GM12878 (cell line): ENCODE measurements at regions not wholly inside any gene's neighbourhood (a gene's known extent, or its start where the extent isn't known, plus 50 kb on each side); places are given as distances from the start of the nearest gene placed in this dataset.

Experiments
- ATAC-seq: fragments of 200-7000 bp; cut with Tn5 transposase; 3 replicates; pipeline ENCODE4 v1.9.1; 2020; ENCODE audit warnings: mild to moderate bottlenecking, moderate library complexity
- BruUV-seq: library from RNA; stranded (reverse); fragments of 400-500 nt; replicated peaks from 2 replicates; lab custom pipeline; 2021; lab: Mats Ljungman, UMichigan
- CTCF ChIA-PET: fragments of 300-600 bp; sonication (Branson Sonifier 250); formaldehyde crosslinking; extraction: SDS; loops from one replicate; lab custom pipeline; 2021; ENCODE audit warnings: inconsistent platforms; lab: Yijun Ruan, JAX
- POLR2A ChIA-PET: fragments of 350-600 bp; formaldehyde crosslinking; extraction: SDS; loops from one replicate; lab custom pipeline; 2021; ENCODE audit warnings: inconsistent platforms; lab: Charles Lee
- RAD21 ChIA-PET: fragments of 300-600 bp; sonication (Branson Sonifier 250); formaldehyde crosslinking; loops from one replicate; lab custom pipeline; 2023; ENCODE audit warnings: antibody characterized with exemption; ENCODE audit not compliant: unreplicated experiment; lab: Charles Lee
- SMC1A ChIA-PET: fragments of 300-600 bp; sonication (Branson Sonifier 250); formaldehyde crosslinking; loops from one replicate; lab custom pipeline; 2023; ENCODE audit not compliant: unreplicated experiment, uncharacterized antibody; lab: Charles Lee
- DNase-seq: peaks from one replicate; pipeline ENCODE4 v3.0.0-alpha.2; 2011; ENCODE audit warnings: low read depth, low spot score
- FAIRE-seq: peaks from 3 replicates; lab custom pipeline; 2011; peaks lifted over from hg19 to GRCh38; lab: Jason Lieb, UNC
- H2AFZ ChIP-seq: 2 replicates; pipeline ENCODE4 v1.6.0; 2011; ENCODE audit warnings: low read depth, low read length, control low read depth; ENCODE audit not compliant: control insufficient read depth
- H3K27ac ChIP-seq: 2 replicates; pipeline ENCODE4 v1.5.1; 2011; ENCODE audit warnings: control low read depth; ENCODE audit not compliant: control insufficient read depth, insufficient read depth
- H3K27me3 ChIP-seq, 2 experiments: replicated peaks in 1 of 2; 2 replicates each; pipeline versions ENCODE4 v1.6.0 to v1.6.1; 2011; ENCODE audit warnings: low read length in 1 of 2; ENCODE audit not compliant: control insufficient read depth in 2 of 2, insufficient read depth in 2 of 2
- H3K36me3 ChIP-seq, 2 experiments: 2 replicates each; pipeline ENCODE4 v1.5.1; 2011; ENCODE audit warnings: low read length in 1 of 2; ENCODE audit not compliant: control insufficient read depth in 2 of 2, insufficient read depth in 2 of 2
- H3K4me1 ChIP-seq: 2 replicates; pipeline ENCODE4 v1.6.1; 2011; ENCODE audit warnings: mild to moderate bottlenecking, low read length, moderate library complexity, mixed read lengths; ENCODE audit not compliant: control insufficient read depth, insufficient read depth
- H3K4me2 ChIP-seq: 2 replicates; pipeline ENCODE4 v1.6.0; 2011; ENCODE audit warnings: control low read depth; ENCODE audit not compliant: control insufficient read depth, insufficient read depth
- H3K4me3 ChIP-seq: fragments of 200-600 bp; sonication (generic); 2 replicates; pipeline ENCODE4 v1.5.1; 2016
- H3K79me2 ChIP-seq: 2 replicates; pipeline ENCODE4 v1.6.0; 2011; ENCODE audit warnings: low read length; ENCODE audit not compliant: control insufficient read depth, insufficient read depth
- H3K9ac ChIP-seq: 2 replicates; pipeline ENCODE4 v1.8.0; 2011; ENCODE audit warnings: low read length, control low read depth, mixed read lengths; ENCODE audit not compliant: control insufficient read depth, insufficient read depth
- H3K9me3 ChIP-seq: replicated peaks from 3 replicates; pipeline ENCODE4 v1.5.1; 2011; ENCODE audit warnings: mild to moderate bottlenecking, low read length; ENCODE audit not compliant: control insufficient read depth, insufficient read depth
- H4K20me1 ChIP-seq: 2 replicates; pipeline ENCODE4 v1.6.0; 2011; ENCODE audit not compliant: control insufficient read depth, insufficient read depth
- BCL3 ChIP-seq: IDR thresholded peaks from 2 replicates; pipeline ENCODE4 v1.6.1; 2011; ENCODE audit warnings: borderline replicate concordance, low read depth, mild to moderate bottlenecking, moderate library complexity, low read length; ENCODE audit not compliant: insufficient read depth, poor library complexity, severe bottlenecking
- BCLAF1 ChIP-seq: fragments of 450-650 bp; IDR thresholded peaks from 2 replicates; pipeline ENCODE4 v1.6.1; 2017; ENCODE audit warnings: antibody characterized with exemption, mild to moderate bottlenecking, moderate library complexity
- CHD1 ChIP-seq: IDR thresholded peaks from 2 replicates; pipeline ENCODE4 v1.6.1; 2012; ENCODE audit warnings: low read depth, low read length, improper control_type of control experiment
- CHD4 ChIP-seq: fragments of 200-600 bp; sonication (generic); IDR thresholded peaks from 2 replicates; pipeline ENCODE4 v1.6.1; 2016; ENCODE audit warnings: mild to moderate bottlenecking
- MEF2A ChIP-seq: IDR thresholded peaks from 2 replicates; pipeline ENCODE4 v1.6.1; 2011; ENCODE audit warnings: low read depth, mild to moderate bottlenecking, low read length, moderate library complexity; ENCODE audit not compliant: insufficient read depth
- MLLT1 ChIP-seq: fragments of 450-650 bp; IDR thresholded peaks from 2 replicates; pipeline ENCODE4 v1.6.1; 2016; ENCODE audit warnings: mild to moderate bottlenecking
- MTA2 ChIP-seq: fragments of 450-650 bp; IDR thresholded peaks from 2 replicates; pipeline ENCODE4 v1.6.1; 2016; ENCODE audit warnings: low read depth, mild to moderate bottlenecking, moderate library complexity
- MTA3 ChIP-seq: IDR thresholded peaks from 2 replicates; pipeline ENCODE4 v1.6.1; 2012; ENCODE audit warnings: low read length, inconsistent platforms, borderline replicate concordance
- NR2C2 ChIP-seq: IDR thresholded peaks from 2 replicates; pipeline ENCODE4 v1.6.1; 2011; ENCODE audit warnings: borderline replicate concordance, low read depth; ENCODE audit not compliant: control insufficient read depth, insufficient read length
- RELB ChIP-seq: fragments of 450-650 bp; IDR thresholded peaks from 2 replicates; pipeline ENCODE4 v1.6.1; 2017; ENCODE audit warnings: low read depth, mild to moderate bottlenecking, moderate library complexity
- ZBTB33 ChIP-seq: fragments of 450-650 bp; IDR thresholded peaks from 2 replicates; pipeline ENCODE4 v1.6.1; 2017; ENCODE audit warnings: mild to moderate bottlenecking
- ZNF207 ChIP-seq: fragments of 450-650 bp; IDR thresholded peaks from 2 replicates; pipeline ENCODE4 v1.6.1; 2014; ENCODE audit warnings: antibody characterized with exemption, mild to moderate bottlenecking, borderline replicate concordance
- WGBS: methylation state at CpG from one replicate; pipeline ENCODE4 v1.1.6; 2016; ENCODE audit warnings: low lambda C conversion rate; ENCODE audit not compliant: insufficient replicate concordance, insufficient coverage; ENCODE audit errors: missing lambda C conversion rate; 5-methylcytosine and 5-hydroxymethylcytosine counted together
- in situ Hi-C: fragments of 300-500 bp; cut with MboI; formaldehyde crosslinking; loops from 9 replicates; pipeline ENCODE4 v1.14.3; 2018; ENCODE audit warnings: mixed read lengths
- intact Hi-C: fragments of 100-400 bp; cut with micrococcal nuclease; formaldehyde crosslinking; loops from one replicate; pipeline ENCODE4 v1.14.2; 2022; ENCODE audit not compliant: unreplicated experiment

GRCh38 chr2:238986491-238987351, 138.8 kb downstream of the TWIST2 start:
- H3K27me3 ChIP-seq = peaks cover 0 to 3% of the 10 kb centered on the region in 2 experiments; a peak in 2 of 4 replicates
- no peak overlapping the region for H2AFZ ChIP-seq
- SMC1A ChIA-PET = no interaction called here
- TF ChIP-seq CHD1 (no peak), MEF2A (no peak), RELB (no peak), MLLT1 (no peak), BCLAF1 (no peak), CHD4 (no peak), NR2C2 (no peak), BCL3 (no peak), ZNF207 (no peak), MTA3 (no peak), ZBTB33 (no peak), MTA2 (no peak)
- TF ChIP-seq, all 136 proteins: peak for 0
- in situ Hi-C loops = no loop called here
- ChIA-PET CTCF (no interaction called here), POLR2A (no interaction called here), RAD21 (no interaction called here)
- Histone ChIP-seq H3K4me2 (no peak overlapping the region), H3K9me3 (no peaks in the 10 kb centered on the region), H3K4me1 (no peaks in the 10 kb centered on the region), H3K27ac (no peak overlapping the region), H3K9ac (no peak overlapping the region), H3K36me3 (no peaks in the 10 kb centered on the region), H3K4me3 (no peak overlapping the region), H4K20me1 (no peaks in the 10 kb centered on the region), H3K79me2 (no peaks in the 10 kb centered on the region)
- no peak for FAIRE-seq
- BruUV-seq = no TSS peak
- no peak for DNase-seq
- ATAC-seq = no peak
- 52% methylated on average over 41 of the region's 41 CpGs for WGBS
- intact Hi-C loops = no loop called here
